Panc1 (cell line): ENCODE measurements at regions not wholly inside any gene's neighbourhood (a gene's known extent, or its start where the extent isn't known, plus 50 kb on each side); places are given as distances from the start of the nearest gene placed in this dataset.

Experiments used
- POLR2AphosphoS5 ChIP-seq: IDR thresholded peaks from 2 replicates; pipeline ENCODE4 v1.6.1; 2012; ENCODE audit warnings: mild to moderate bottlenecking, low read depth, low read length, moderate library complexity
- SIN3A ChIP-seq: IDR thresholded peaks from 2 replicates; pipeline ENCODE4 v1.6.1; 2012; ENCODE audit warnings: low read depth, mild to moderate bottlenecking, low read length, moderate library complexity, borderline replicate concordance; ENCODE audit not compliant: insufficient read depth
- TF ChIP-seq, protein P1 (sequence below): fragments of 450-650 bp; IDR thresholded peaks from 2 replicates; pipeline ENCODE4 v1.5.1; 2017; ENCODE audit warnings: mild to moderate bottlenecking

DNA sequence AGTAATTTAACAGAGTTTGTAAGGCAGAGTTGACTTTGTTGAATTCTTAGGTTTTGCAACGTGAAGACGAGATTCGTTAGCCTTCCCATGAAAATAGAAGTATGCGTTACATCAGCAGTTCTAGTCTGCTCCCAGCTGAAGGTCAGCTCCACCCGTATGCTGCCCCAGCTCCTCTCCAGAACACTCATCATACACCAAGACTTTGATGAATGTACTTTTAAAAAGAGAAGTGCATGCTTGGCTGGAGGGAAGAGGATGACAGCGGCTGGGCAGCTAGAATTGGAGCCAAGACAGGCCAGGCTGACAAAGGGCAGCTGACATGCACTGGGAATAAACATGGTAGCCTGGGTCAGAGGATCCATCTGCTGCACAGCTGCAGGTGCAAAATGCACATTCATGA lies 166.3 kb upstream of the ARGLU1 start:
- TF ChIP-seq, protein P1, sequence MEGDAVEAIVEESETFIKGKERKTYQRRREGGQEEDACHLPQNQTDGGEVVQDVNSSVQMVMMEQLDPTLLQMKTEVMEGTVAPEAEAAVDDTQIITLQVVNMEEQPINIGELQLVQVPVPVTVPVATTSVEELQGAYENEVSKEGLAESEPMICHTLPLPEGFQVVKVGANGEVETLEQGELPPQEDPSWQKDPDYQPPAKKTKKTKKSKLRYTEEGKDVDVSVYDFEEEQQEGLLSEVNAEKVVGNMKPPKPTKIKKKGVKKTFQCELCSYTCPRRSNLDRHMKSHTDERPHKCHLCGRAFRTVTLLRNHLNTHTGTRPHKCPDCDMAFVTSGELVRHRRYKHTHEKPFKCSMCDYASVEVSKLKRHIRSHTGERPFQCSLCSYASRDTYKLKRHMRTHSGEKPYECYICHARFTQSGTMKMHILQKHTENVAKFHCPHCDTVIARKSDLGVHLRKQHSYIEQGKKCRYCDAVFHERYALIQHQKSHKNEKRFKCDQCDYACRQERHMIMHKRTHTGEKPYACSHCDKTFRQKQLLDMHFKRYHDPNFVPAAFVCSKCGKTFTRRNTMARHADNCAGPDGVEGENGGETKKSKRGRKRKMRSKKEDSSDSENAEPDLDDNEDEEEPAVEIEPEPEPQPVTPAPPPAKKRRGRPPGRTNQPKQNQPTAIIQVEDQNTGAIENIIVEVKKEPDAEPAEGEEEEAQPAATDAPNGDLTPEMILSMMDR, result no peak
- no peak for TF ChIP-seq POLR2AphosphoS5
- TF ChIP-seq SIN3A, result no peak
